ENCODE measurements at regions not wholly inside any gene's neighbourhood (a gene's known extent, or its start where the extent isn't known, plus 50 kb on each side); places are given as distances from the start of the nearest gene placed in this dataset.
A peak's percentile ranks its signal among the peaks of the same experiment; 100 is the strongest.

- no peaks in the 10 kb centered on the region for H3K4me1 ChIP-seq
- no peak overlapping the region for H3K4me2 ChIP-seq
- TF ChIP-seq GATA3 (IDR thresholded peaks at IDR 0.05; ENCODE audit: borderline replicate concordance): no peak
- no peak for TF ChIP-seq CBX8 (IDR thresholded peaks at IDR 0.05)
- no peak for TF ChIP-seq EHF (CRISPR knock-in tag; IDR thresholded peaks at IDR 0.05)
- no peak for TF ChIP-seq POLR2A (IDR thresholded peaks at IDR 0.05; ENCODE audit: low read length)
- no peak for TF ChIP-seq ZNF302 (CRISPR knock-in tag; IDR thresholded peaks at IDR 0.05)
- TF ChIP-seq ZSCAN20 (CRISPR knock-in tag; IDR thresholded peaks at IDR 0.05): no peak
- TF ChIP-seq E2F6 (IDR thresholded peaks at IDR 0.05; ENCODE audit: borderline replicate concordance, low read depth): no peak
- CTCF ChIA-PET: interaction anchor here (1.6 kb wide), 1 partner anchor 10 kb away, joined by 4 read pairs; no protein-coding TSS in a partner anchor
- no peak for DNase-seq (ENCODE audit: low read depth in 1 of 2, low spot score in 1 of 2)
- 16% methylated on average over 15 of the region's 29 CpGs for WGBS (ENCODE audit: missing lambda C conversion rate)
- no peak for FAIRE-seq
- H3K27ac ChIP-seq: no peak overlapping the region
- peak in 1 of 2 experiments; percentile 69; a peak in 3 of 6 replicates for ATAC-seq
- H3K4me3 ChIP-seq: no peak overlapping the region
- no peaks in the 10 kb centered on the region for H3K9me3 ChIP-seq
- POLR2A ChIA-PET: no interaction called here
Measured at GRCh38 chr1:2949966-2950925, 71.0 kb upstream of the ACTRT2 start.

- FAIRE-seq (no peak), DNase-seq (ENCODE audit: low read depth in 1 of 2, low spot score in 1 of 2) (no peak), ATAC-seq (no peak)
- POLR2A ChIA-PET: no interaction called here
- Histone ChIP-seq H3K4me1 (no peaks in the 10 kb centered on the region), H3K4me3 (no peak overlapping the region), H3K27ac (no peak overlapping the region), H3K4me2 (no peak overlapping the region), H3K9me3 (no peaks in the 10 kb centered on the region)
- WGBS (ENCODE audit: missing lambda C conversion rate): 0% methylated on average over 1 of the region's 5 CpGs
- CTCF ChIA-PET: interaction anchor here (1.6 kb wide), 1 partner anchor 9 kb away, joined by 4 read pairs; no protein-coding TSS in a partner anchor
- no peak for TF ChIP-seq MAX (IDR thresholded peaks at IDR 0.05)
- no peak for TF ChIP-seq FOSL2 (IDR thresholded peaks at IDR 0.05)
- no peak for TF ChIP-seq FOSL2 (CRISPR knock-in tag; IDR thresholded peaks at IDR 0.05)
- no peak for TF ChIP-seq NR3C1 (IDR thresholded peaks at IDR 0.05)
- no peak for TF ChIP-seq MYC (IDR thresholded peaks at IDR 0.05; ENCODE audit: borderline replicate concordance, low read length)
- no peak for TF ChIP-seq SMC3 (IDR thresholded peaks at IDR 0.05)
- TF ChIP-seq GATA3 (IDR thresholded peaks at IDR 0.05; ENCODE audit: borderline replicate concordance): no peak
- TF ChIP-seq EHMT2 (IDR thresholded peaks at IDR 0.05; ENCODE audit: low read depth): no peak
- TF ChIP-seq BHLHE40 (IDR thresholded peaks at IDR 0.05; ENCODE audit: low read depth, low read length): no peak
- TF ChIP-seq ZFP36 (IDR thresholded peaks at IDR 0.05; ENCODE audit: borderline replicate concordance, partially characterized antibody): no peak
- TF ChIP-seq RARB (CRISPR knock-in tag; IDR thresholded peaks at IDR 0.05): no peak
- TF ChIP-seq FOXS1 (CRISPR knock-in tag; IDR thresholded peaks at IDR 0.05): no peak
- TF ChIP-seq PBX3 (IDR thresholded peaks at IDR 0.05): no peak
- no peak for TF ChIP-seq CTCF (IDR thresholded peaks at IDR 0.05)
- TF ChIP-seq CHD2 (IDR thresholded peaks at IDR 0.05; ENCODE audit: low read length, partially characterized antibody): no peak
- no peak for TF ChIP-seq ZNF302 (CRISPR knock-in tag; IDR thresholded peaks at IDR 0.05)
- no peak for TF ChIP-seq REST (IDR thresholded peaks at IDR 0.05)
- TF ChIP-seq HOXB13 (CRISPR knock-in tag; IDR thresholded peaks at IDR 0.05; ENCODE audit: low read depth): no peak
- no peak for TF ChIP-seq CHD4 (IDR thresholded peaks at IDR 0.05; ENCODE audit: borderline replicate concordance)
- TF ChIP-seq RNF2 (IDR thresholded peaks at IDR 0.05; ENCODE audit: borderline replicate concordance, low read depth): no peak
Measured at GRCh38 chr1:2950926-2951305, 70.4 kb upstream of the ACTRT2 start.

Data from A549 (cell line).